A673 (cell line): ENCODE measurements at regions not wholly inside any gene's neighbourhood (a gene's known extent, or its start where the extent isn't known, plus 50 kb on each side); places are given as distances from the start of the nearest gene placed in this dataset.
A peak's percentile ranks its signal among the peaks of the same experiment; 100 is the strongest.

Source experiments
- BruUV-seq: library from RNA; stranded (reverse); fragments of 400-500 nt; replicated peaks from 2 replicates; lab custom pipeline; 2021; lab: Mats Ljungman, UMichigan
- CTCF ChIA-PET: fragments of 300-600 bp; sonication (Branson Sonifier 250); formaldehyde crosslinking; loops from one replicate; lab custom pipeline; 2022; ENCODE audit warnings: antibody characterized with exemption; lab: Charles Lee
- POLR2A ChIA-PET: fragments of 300-600 bp; sonication (Branson Sonifier 250); formaldehyde crosslinking; loops from one replicate; lab custom pipeline; 2022; ENCODE audit warnings: antibody characterized with exemption; ENCODE audit not compliant: low non-redundant PET; lab: Charles Lee
- DNase-seq: peaks from one replicate; pipeline ENCODE4 v3.0.0-alpha.2; 2015; ENCODE audit warnings: low spot score
- H3K27ac ChIP-seq: fragments of 200-600 bp; sonication (generic); 2 replicates; pipeline ENCODE4 v1.5.1; 2016; ENCODE audit warnings: mixed run types, low read depth, mild to moderate bottlenecking, mixed read lengths, antibody characterized with exemption, low read length; ENCODE audit not compliant: poor library complexity, severe bottlenecking
- H3K27me3 ChIP-seq: fragments of 200-600 bp; sonication (generic); replicated peaks from 2 replicates; pipeline ENCODE4 v1.6.1; 2017; ENCODE audit warnings: mixed run types, low read depth, mild to moderate bottlenecking, mixed read lengths, antibody characterized with exemption, low read length; ENCODE audit not compliant: insufficient read depth, poor library complexity
- H3K36me3 ChIP-seq: fragments of 200-600 bp; sonication (generic); 2 replicates; pipeline ENCODE4 v1.6.1; 2016; ENCODE audit warnings: mixed run types, mild to moderate bottlenecking, mixed read lengths, antibody characterized with exemption, low read length; ENCODE audit not compliant: insufficient read depth, poor library complexity, severe bottlenecking
- H3K4me1 ChIP-seq: fragments of 200-600 bp; sonication (generic); 2 replicates; pipeline ENCODE4 v1.6.1; 2017; ENCODE audit warnings: mixed run types, mild to moderate bottlenecking, mixed read lengths, antibody characterized with exemption, low read length; ENCODE audit not compliant: insufficient read depth, poor library complexity, severe bottlenecking
- H3K4me3 ChIP-seq: fragments of 200-600 bp; sonication (generic); 2 replicates; pipeline ENCODE4 v1.5.1; 2016; ENCODE audit warnings: low read depth, mixed run types, mild to moderate bottlenecking, mixed read lengths, low read length; ENCODE audit not compliant: poor library complexity, severe bottlenecking
- H3K9me3 ChIP-seq: fragments of 200-600 bp; sonication (generic); 2 replicates; pipeline ENCODE4 v1.6.1; 2016; ENCODE audit warnings: mixed run types, low read depth, mild to moderate bottlenecking, mixed read lengths, antibody characterized with exemption, low read length; ENCODE audit not compliant: poor library complexity, severe bottlenecking
- EZH2 ChIP-seq: fragments of 200-600 bp; sonication (generic); IDR thresholded peaks from 2 replicates; pipeline ENCODE4 v1.6.1; 2017; ENCODE audit warnings: borderline replicate concordance, low read depth, mild to moderate bottlenecking, mixed read lengths, antibody characterized with exemption, low read length; ENCODE audit not compliant: poor library complexity, severe bottlenecking
- intact Hi-C: fragments of 100-400 bp; cut with micrococcal nuclease; formaldehyde crosslinking; loops from one replicate; pipeline ENCODE4 v1.10.0; 2022; ENCODE audit not compliant: unreplicated experiment
- TF ChIP-seq, protein P1 (sequence below): fragments of 300-800, 200-600 bp; sonication (generic); conservative IDR thresholded peaks from 2 replicates; pipeline ENCODE4 v1.5.1; 2017; ENCODE audit warnings: low read depth, mild to moderate bottlenecking, antibody characterized with exemption, low read length, moderate library complexity, mixed read lengths

DNA sequence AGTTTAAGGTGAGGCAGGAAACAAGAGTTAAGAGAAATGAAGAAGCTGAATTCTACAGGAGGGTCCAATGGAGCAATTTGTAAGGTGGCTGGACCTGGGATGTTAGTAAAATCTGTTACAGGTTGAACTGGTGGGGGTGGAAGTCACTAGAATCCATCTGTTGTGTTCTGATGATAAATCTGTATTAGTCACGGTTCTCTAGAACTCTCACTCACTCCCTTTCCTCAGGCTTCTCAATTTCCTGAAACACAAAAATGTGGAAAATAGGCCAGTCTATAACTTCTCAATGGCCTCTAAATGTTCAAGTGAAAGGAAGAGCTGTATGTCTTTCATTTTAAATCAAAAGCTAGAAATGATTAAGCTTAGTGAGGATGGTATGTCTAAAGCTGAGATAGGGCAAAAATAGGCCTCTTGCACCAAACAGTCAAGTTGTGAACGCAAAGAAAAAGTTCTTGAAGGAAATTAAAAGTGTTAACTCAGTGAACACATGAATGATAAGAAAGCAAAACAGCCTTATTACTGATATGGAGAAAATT lies 180.2 kb upstream of the CBLB start:
- Histone ChIP-seq H3K9me3 (no peaks in the 10 kb centered on the region), H3K4me3 (no peak overlapping the region), H3K27ac (peak overlapping the region; percentile 26), H3K27me3 (no peaks in the 10 kb centered on the region), H3K4me1 (peaks cover 13% of the 10 kb centered on the region), H3K36me3 (no peaks in the 10 kb centered on the region)
- CTCF ChIA-PET: no interaction called here
- BruUV-seq: no TSS peak
- intact Hi-C loops: no loop called here
- POLR2A ChIA-PET: no interaction called here
- no peak for DNase-seq
- TF ChIP-seq, protein P1, sequence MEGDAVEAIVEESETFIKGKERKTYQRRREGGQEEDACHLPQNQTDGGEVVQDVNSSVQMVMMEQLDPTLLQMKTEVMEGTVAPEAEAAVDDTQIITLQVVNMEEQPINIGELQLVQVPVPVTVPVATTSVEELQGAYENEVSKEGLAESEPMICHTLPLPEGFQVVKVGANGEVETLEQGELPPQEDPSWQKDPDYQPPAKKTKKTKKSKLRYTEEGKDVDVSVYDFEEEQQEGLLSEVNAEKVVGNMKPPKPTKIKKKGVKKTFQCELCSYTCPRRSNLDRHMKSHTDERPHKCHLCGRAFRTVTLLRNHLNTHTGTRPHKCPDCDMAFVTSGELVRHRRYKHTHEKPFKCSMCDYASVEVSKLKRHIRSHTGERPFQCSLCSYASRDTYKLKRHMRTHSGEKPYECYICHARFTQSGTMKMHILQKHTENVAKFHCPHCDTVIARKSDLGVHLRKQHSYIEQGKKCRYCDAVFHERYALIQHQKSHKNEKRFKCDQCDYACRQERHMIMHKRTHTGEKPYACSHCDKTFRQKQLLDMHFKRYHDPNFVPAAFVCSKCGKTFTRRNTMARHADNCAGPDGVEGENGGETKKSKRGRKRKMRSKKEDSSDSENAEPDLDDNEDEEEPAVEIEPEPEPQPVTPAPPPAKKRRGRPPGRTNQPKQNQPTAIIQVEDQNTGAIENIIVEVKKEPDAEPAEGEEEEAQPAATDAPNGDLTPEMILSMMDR: no peak
- TF ChIP-seq EZH2: no peak

DNA sequence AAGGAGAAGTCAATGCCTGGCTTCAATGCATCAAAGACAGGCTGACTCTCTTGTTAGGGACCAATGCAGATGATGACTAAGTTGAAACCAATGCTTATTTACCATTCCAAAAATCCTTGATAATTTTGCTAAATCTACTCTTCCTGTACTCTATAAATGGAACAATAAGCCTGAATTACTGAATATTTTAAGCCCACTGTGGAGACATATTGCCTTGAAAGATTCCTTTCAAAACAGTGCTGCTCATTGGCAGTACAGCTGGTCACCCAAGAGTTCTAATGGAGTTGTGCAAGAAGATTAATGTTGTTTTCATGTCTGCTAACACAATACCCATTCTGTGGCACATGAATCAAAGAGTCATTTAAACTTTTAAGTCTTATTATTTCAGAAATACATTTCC lies 181.0 kb upstream of the CBLB start:
- BruUV-seq: no TSS peak

GRCh38 chr3:106056931-106057330 lies 188.1 kb upstream of the CBLB start:
- CTCF ChIA-PET: no interaction called here
- POLR2A ChIA-PET: no interaction called here
- no peak for DNase-seq
- no peak overlapping the region for H3K4me3 ChIP-seq
- no peaks in the 10 kb centered on the region for H3K27me3 ChIP-seq
- BruUV-seq: no TSS peak
- H3K36me3 ChIP-seq: no peaks in the 10 kb centered on the region
- H3K9me3 ChIP-seq: no peaks in the 10 kb centered on the region
- H3K27ac ChIP-seq: no peak overlapping the region
- intact Hi-C loops: no loop called here
- H3K4me1 ChIP-seq: no peaks in the 10 kb centered on the region
- TF ChIP-seq EZH2: no peak
- TF ChIP-seq, protein P1: no peak

More for the DNA sequence above, 181.0 kb upstream of the CBLB start:
- no peaks in the 10 kb centered on the region for H3K36me3 ChIP-seq
- H3K4me3 ChIP-seq: no peak overlapping the region
- H3K9me3 ChIP-seq: no peaks in the 10 kb centered on the region
- TF ChIP-seq EZH2: no peak
- TF ChIP-seq, protein P1: no peak
- intact Hi-C loops: no loop called here
- ChIA-PET CTCF (no interaction called here), POLR2A (no interaction called here)
- H3K27me3 ChIP-seq: no peaks in the 10 kb centered on the region
- peaks cover 13% of the 10 kb centered on the region for H3K4me1 ChIP-seq
- no peak overlapping the region for H3K27ac ChIP-seq
- peak; percentile 80 for DNase-seq
